ENCODE measurements at regions not wholly inside any gene's neighbourhood (a gene's known extent, or its start where the extent isn't known, plus 50 kb on each side); places are given as distances from the start of the nearest gene placed in this dataset.

- H4K20me1 ChIP-seq (ENCODE audit: control insufficient read depth, extremely low read depth, insufficient read depth, low read length): no peaks in the 10 kb centered on the region
- H3K4me1 ChIP-seq (ENCODE audit: control insufficient read depth, extremely low read depth, insufficient read depth, low read length): no peaks in the 10 kb centered on the region
- no peak overlapping the region for H3K4me3 ChIP-seq (replicated peaks in 1 of 4; ENCODE audit: control extremely low read depth in 1 of 4, insufficient read depth in 1 of 4, low read depth in 3 of 4, low read length in 4 of 4)
- DNase-seq (ENCODE audit: low read depth in 2 of 2): no peak
- no peaks in the 10 kb centered on the region for H3K9me3 ChIP-seq (ENCODE audit: control insufficient read depth, insufficient read depth, low read depth, low read length)
- H3K36me3 ChIP-seq (ENCODE audit: control insufficient read depth, insufficient read depth, low read length): no peaks in the 10 kb centered on the region
- H3K9ac ChIP-seq (ENCODE audit: insufficient read depth, low read length): no peak overlapping the region
- no peaks in the 10 kb centered on the region for H3K27me3 ChIP-seq (ENCODE audit: control insufficient read depth, insufficient read depth, low read length)
- H3K4me2 ChIP-seq (ENCODE audit: extremely low read depth, insufficient read depth, low read length): no peak overlapping the region
- no peaks in the 10 kb centered on the region for H3K79me2 ChIP-seq (ENCODE audit: control insufficient read depth, insufficient read depth, low read length)
- H3K27ac ChIP-seq (ENCODE audit: insufficient read depth, low read length): no peak overlapping the region
- TF ChIP-seq, protein P1, sequence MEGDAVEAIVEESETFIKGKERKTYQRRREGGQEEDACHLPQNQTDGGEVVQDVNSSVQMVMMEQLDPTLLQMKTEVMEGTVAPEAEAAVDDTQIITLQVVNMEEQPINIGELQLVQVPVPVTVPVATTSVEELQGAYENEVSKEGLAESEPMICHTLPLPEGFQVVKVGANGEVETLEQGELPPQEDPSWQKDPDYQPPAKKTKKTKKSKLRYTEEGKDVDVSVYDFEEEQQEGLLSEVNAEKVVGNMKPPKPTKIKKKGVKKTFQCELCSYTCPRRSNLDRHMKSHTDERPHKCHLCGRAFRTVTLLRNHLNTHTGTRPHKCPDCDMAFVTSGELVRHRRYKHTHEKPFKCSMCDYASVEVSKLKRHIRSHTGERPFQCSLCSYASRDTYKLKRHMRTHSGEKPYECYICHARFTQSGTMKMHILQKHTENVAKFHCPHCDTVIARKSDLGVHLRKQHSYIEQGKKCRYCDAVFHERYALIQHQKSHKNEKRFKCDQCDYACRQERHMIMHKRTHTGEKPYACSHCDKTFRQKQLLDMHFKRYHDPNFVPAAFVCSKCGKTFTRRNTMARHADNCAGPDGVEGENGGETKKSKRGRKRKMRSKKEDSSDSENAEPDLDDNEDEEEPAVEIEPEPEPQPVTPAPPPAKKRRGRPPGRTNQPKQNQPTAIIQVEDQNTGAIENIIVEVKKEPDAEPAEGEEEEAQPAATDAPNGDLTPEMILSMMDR (conservative IDR thresholded peaks at IDR 0.05 in 1 of 2, IDR thresholded peaks at IDR 0.05 in 1 of 2; ENCODE audit: low read depth in 1 of 2, low read length in 2 of 2): no peak
- TF ChIP-seq EZH2 (IDR thresholded peaks at IDR 0.05; ENCODE audit: low read length, missing control alignments): no peak
- H2AFZ ChIP-seq (ENCODE audit: low read length): no peak overlapping the region
Measured at GRCh38 chr9:16170119-16170518, 617.3 kb downstream of the CCDC171 start.

GRCh38 chr9:16171911-16172310 lies 619.1 kb downstream of the CCDC171 start:
- Histone ChIP-seq H3K4me3 (replicated peaks in 1 of 4; ENCODE audit: control extremely low read depth in 1 of 4, insufficient read depth in 1 of 4, low read depth in 3 of 4, low read length in 4 of 4) (no peak overlapping the region), H3K36me3 (ENCODE audit: control insufficient read depth, insufficient read depth, low read length) (no peaks in the 10 kb centered on the region), H2AFZ (ENCODE audit: low read length) (no peak overlapping the region), H3K27me3 (ENCODE audit: control insufficient read depth, insufficient read depth, low read length) (no peaks in the 10 kb centered on the region), H3K4me2 (ENCODE audit: extremely low read depth, insufficient read depth, low read length) (no peak overlapping the region), H3K9me3 (ENCODE audit: control insufficient read depth, insufficient read depth, low read depth, low read length) (no peaks in the 10 kb centered on the region), H3K27ac (ENCODE audit: insufficient read depth, low read length) (no peak overlapping the region), H4K20me1 (ENCODE audit: control insufficient read depth, extremely low read depth, insufficient read depth, low read length) (no peaks in the 10 kb centered on the region), H3K4me1 (ENCODE audit: control insufficient read depth, extremely low read depth, insufficient read depth, low read length) (no peaks in the 10 kb centered on the region), H3K79me2 (ENCODE audit: control insufficient read depth, insufficient read depth, low read length) (no peaks in the 10 kb centered on the region), H3K9ac (ENCODE audit: insufficient read depth, low read length) (no peak overlapping the region)
- DNase-seq (ENCODE audit: low read depth in 2 of 2): no peak
- TF ChIP-seq, protein P1 (conservative IDR thresholded peaks at IDR 0.05 in 1 of 2, IDR thresholded peaks at IDR 0.05 in 1 of 2; ENCODE audit: low read depth in 1 of 2, low read length in 2 of 2): no peak
- TF ChIP-seq EZH2 (IDR thresholded peaks at IDR 0.05; ENCODE audit: low read length, missing control alignments): no peak

GRCh38 chr9:16172796-16173195 lies 620.0 kb downstream of the CCDC171 start:
- TF ChIP-seq EZH2 (IDR thresholded peaks at IDR 0.05; ENCODE audit: low read length, missing control alignments): no peak
- TF ChIP-seq, protein P1 (conservative IDR thresholded peaks at IDR 0.05 in 1 of 2, IDR thresholded peaks at IDR 0.05 in 1 of 2; ENCODE audit: low read depth in 1 of 2, low read length in 2 of 2): no peak
- Histone ChIP-seq H4K20me1 (ENCODE audit: control insufficient read depth, extremely low read depth, insufficient read depth, low read length) (no peaks in the 10 kb centered on the region), H3K4me1 (ENCODE audit: control insufficient read depth, extremely low read depth, insufficient read depth, low read length) (no peaks in the 10 kb centered on the region), H3K27me3 (ENCODE audit: control insufficient read depth, insufficient read depth, low read length) (no peaks in the 10 kb centered on the region), H3K9ac (ENCODE audit: insufficient read depth, low read length) (no peak overlapping the region), H3K9me3 (ENCODE audit: control insufficient read depth, insufficient read depth, low read depth, low read length) (no peaks in the 10 kb centered on the region), H3K27ac (ENCODE audit: insufficient read depth, low read length) (no peak overlapping the region), H3K79me2 (ENCODE audit: control insufficient read depth, insufficient read depth, low read length) (no peaks in the 10 kb centered on the region), H3K4me3 (replicated peaks in 1 of 4; ENCODE audit: control extremely low read depth in 1 of 4, insufficient read depth in 1 of 4, low read depth in 3 of 4, low read length in 4 of 4) (no peak overlapping the region), H3K36me3 (ENCODE audit: control insufficient read depth, insufficient read depth, low read length) (no peaks in the 10 kb centered on the region), H3K4me2 (ENCODE audit: extremely low read depth, insufficient read depth, low read length) (no peak overlapping the region), H2AFZ (ENCODE audit: low read length) (peak overlapping the region; percentile 8)
- DNase-seq (ENCODE audit: low read depth in 2 of 2): no peak

All from fibroblast of lung (primary cell).